HG03457 (cell line): ENCODE measurements at regions not wholly inside any gene's neighbourhood (a gene's known extent, or its start where the extent isn't known, plus 50 kb on each side); places are given as distances from the start of the nearest gene placed in this dataset.
A peak's percentile ranks its signal among the peaks of the same experiment; 100 is the strongest.

Experiments
- ATAC-seq: cut with Tn5 transposase; IDR thresholded peaks from one replicate; pipeline ENCODE4 v1.9.1; 2021; ENCODE audit warnings: moderate number of reproducible peaks; ENCODE audit not compliant: unreplicated experiment

DNA sequence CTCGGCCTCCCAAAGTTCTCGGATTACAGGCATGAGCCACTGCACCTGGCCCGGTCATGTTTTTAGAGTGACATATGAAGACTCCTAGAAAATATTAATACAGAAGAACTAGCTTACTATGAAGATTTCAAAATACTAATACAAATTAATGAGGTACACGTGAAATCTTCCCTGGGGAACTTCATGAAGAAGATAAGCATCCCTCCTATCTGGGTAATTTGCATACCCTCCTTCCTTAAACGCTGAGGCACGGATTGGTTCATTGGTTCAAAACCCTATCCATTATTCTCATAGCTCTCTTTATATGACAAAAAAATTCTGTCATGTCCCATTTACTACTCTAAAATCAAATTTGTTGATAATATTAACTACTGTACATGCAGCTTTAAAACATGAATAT is 224.8 kb upstream of the KLF14 start:
- no peak for ATAC-seq

DNA sequence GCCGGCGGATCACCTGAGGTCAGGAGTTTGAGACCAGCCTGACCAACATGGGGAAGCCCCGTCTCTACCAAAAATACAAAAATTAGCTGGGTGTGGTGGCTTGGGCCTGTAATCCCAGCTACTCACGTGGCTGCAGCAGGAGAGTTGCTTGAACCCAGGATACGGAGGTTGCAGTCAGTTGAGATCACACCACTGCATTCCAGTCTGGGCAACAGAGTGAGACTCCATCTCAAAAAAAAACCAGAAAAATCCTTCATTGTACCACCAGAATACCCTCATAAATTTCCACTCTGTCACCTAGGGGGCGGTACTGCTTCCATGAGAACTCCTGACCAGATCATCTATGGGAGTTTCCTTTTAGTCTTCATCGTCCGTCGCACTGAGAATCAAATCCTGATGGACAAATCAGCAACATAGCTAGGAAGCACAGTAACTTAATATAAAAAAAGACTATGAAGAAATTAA is 225.8 kb upstream of the KLF14 start:
- no peak for ATAC-seq

DNA sequence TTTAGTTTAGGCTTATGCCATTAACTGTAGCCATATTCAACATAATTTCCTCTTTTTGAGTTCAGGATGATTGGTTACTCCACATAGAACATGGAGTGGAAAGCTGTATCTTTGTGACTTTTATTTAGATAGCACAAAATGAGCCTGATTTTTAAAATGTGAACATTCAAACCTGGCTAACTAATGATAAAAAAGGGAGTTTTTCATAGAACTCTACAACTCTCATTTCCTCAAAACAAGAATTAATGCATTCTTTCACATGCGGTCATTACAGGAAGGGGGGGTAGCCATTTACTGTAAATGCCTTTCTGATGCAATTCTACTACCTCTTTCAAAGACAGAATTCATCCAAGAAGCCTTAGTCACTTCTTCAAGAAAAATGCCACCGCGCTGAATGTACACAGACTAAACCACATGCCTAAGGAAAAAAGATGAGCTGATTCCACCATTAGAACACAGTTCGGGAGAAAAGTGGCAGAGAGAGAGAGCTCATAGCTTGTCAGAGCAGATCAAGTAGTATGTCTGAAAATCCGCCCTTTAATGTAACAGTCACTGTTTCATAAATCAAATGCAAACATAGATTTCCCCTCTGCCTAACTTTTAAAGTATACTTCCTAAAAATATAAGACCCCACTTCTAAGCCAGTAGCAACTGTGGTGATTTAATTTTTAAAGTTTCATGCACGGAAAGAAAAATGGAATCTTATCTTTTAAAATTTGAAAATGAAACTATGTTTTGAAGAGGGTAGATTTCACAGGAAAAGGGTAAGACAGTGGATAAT is 226.4 kb upstream of the KLF14 start:
- no peak for ATAC-seq

DNA sequence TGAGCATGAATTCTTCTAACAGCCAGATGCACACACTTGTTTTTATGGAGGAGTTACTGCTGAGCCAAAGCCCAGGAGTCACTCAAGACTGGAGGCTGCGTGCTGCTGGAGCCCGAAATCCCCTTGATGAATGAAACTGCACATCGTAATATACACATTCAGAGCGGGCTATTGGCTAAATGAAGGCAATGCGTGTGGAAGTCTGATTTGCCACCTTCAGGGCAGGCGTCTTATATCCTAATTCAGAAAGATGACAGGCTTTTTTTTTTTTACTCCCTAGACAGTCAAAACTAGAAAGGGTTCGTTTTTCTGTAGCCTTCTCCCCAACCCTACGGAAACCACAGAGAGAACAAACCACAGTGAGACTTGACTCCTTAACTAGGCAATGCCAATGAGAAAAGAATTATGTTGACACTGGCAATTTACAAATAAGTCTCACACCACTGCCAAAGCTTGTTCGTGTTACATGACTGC is 227.2 kb upstream of the KLF14 start:
- peak; percentile 61 for ATAC-seq

DNA sequence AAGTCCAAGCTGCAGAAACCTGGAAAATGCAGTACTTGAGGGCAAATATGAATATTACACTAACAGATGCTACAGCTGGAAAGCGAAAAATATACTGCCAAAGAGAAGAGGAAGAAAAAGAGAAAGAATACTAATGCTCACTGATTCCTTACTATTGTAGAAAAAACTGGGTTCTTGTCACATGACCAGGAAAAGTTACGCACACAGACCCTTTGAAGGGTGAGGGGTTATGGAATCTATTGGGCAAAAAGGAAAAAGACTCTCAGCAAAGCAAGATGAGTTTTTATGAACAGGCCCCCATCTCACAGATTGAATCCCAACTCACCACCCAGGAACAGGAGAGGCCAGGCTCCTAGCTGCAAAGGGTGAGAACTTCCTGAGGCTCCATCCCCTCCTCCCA is 228.1 kb upstream of the KLF14 start:
- no peak for ATAC-seq

DNA sequence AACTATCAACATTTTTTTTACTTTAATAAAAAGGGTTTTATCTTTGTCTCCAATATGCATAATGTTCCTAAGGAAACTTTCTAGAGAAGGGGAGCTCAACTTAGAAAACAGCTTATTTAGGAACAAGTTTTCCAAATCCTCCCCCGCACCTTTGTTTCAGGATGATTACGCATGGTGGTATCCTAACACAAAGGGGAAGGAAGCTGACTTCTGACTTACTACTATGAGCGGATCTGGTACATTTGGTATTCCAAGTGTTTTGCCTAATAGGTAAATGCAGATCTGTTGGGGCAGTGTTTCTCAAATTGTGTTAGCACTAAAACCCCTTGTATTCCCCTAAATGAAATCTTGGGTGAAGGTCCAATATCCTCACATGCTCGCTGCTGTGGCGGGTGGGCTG is 229.3 kb upstream of the KLF14 start:
- ATAC-seq: no peak

DNA sequence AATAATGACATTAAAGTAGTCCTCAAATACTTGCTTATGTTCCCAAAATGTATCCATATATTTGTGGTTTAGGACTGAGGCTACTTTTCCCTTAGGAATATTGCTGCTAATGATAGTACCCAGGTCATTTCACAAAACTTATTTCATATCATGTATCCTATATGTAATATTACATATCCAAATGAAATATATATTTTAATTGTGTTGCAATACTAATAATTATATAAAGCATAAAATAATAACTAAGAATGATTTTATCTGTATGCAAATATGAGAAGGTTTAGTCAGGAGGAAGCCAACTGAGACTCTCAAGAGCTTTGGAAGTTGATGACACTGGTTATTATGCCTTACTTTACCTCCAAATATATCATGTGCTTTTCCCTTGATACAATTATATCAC is 231.5 kb upstream of the KLF14 start:
- ATAC-seq: no peak

DNA sequence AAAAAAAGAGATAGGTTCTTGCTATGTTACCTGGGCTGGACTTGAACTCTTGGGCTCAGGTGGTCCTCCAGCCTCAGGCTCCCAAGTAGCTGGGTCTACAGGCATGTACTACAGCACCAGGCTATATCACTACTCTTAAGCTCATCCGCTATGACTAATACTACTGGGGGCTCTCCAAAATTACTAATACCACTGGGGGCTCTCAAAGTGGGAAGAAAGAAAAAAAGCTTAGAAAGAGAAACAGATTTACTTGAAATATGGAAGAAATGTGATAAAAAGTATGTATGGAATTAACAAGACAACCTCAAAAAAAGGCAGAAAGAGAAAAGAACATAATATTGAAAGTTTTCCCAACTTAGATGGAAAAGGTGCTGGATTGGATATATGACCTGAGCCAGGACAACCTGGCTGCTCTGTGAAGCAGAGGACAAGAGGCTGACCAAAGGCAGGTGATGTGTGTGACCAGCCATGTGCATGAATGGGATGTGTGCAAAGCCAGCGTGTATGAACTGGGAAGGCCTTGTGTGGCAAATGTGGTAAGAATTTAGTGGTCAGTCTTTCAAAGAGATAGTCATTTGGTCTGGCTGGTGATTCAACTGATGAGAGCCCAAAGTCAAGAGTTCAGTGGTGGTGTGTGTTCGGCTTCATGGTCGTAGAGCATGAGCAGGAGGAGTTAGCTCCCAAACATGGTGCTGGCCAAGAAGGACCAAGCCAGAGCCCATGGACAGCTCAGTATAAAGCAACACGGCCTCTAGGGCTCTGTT is 232.4 kb upstream of the KLF14 start:
- ATAC-seq: no peak

DNA sequence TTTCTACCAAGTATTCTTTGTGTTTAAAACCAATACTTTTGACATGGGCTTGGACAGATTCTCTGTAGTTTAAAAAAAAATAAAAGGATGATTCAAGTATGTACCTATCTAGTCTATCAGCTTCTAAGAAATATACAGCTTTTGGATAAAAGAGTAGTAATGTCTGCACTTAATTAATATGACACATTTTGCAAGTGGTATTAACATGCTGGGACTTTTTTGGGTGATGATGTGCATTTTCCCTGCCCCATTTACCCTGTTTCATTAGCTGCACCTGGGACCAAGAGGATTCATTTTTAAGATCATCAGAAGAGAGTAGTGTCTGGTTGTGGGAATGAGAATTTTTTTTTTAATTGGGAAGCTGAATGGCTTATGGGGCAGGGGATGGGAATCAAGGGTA is 236.2 kb upstream of the KLF14 start:
- ATAC-seq: no peak

DNA sequence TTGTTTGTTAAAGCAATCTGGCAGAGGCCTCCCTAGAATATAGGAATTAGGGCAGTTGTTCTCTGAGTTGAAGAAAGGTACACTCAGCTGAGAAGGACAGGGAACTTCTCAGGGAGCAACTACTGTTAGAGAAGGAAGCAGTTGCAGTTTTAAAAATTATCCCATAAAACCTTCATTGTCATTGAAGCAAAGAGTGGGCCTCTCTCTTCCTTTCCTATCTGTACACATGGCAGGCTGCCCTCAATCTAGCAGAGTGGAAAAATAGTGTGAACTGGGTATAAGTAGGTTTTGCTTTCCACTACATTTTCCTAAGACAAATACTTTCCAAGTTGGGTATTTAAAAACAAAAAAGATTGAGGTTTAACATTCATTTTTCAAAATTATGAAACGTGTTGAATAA is 236.7 kb upstream of the KLF14 start:
- no peak for ATAC-seq

DNA sequence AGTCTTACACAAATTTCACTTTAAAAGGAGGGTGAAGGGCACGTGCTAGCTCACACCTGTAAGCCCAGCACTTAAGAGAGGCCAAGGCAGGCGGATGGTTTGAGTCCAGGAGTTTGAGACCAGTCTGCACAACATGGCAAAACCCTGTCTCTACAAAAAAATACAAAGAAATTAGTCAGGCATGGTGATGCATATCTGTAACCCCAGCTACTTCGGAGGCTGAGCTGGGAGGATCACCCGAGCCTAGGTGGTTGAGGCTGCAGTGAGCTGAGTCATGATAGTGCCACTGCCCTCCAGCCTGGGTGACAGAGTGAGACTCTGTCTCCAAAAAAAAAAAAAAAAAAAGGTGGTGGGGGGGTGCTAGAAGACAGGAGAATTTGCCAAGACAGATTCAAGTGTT is 237.3 kb upstream of the KLF14 start:
- no peak for ATAC-seq

DNA sequence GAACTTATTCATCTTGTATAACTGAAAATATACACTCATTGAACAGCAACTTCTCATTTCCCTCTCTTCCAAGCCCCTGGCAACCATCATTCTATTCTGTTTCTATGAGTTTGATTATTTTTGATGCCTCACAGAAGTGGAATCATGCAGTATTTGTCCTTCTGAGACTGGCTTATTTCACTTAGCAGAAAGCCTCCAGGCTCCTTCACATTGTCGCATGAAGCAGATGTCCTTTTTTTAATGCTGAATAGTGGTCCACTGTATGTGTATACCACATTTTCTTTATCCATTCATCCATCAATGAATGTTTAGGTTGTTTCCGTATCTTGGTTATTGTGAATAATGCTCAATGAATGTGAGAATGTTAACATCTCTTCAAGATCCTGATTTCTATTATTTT is 238.2 kb upstream of the KLF14 start:
- no peak for ATAC-seq

DNA sequence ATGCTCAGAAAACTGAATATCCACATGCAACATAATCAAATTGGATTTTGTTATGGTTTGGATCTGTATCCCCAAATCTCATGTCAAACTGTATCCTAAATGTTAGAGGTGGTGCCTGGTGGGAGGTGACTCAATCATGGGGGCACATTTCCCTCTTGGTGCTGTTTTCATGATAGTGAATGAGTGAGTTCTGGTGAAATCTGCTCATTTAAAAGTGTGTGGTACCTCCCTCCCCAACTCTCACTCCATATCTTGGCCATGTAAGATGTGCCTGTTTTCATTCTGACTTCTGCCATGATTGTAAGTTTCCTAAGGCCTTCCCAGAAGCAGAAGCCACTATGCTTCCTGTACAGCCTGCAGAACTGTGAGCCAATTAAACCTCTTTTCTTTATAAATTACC is 239.6 kb upstream of the KLF14 start:
- ATAC-seq: no peak

DNA sequence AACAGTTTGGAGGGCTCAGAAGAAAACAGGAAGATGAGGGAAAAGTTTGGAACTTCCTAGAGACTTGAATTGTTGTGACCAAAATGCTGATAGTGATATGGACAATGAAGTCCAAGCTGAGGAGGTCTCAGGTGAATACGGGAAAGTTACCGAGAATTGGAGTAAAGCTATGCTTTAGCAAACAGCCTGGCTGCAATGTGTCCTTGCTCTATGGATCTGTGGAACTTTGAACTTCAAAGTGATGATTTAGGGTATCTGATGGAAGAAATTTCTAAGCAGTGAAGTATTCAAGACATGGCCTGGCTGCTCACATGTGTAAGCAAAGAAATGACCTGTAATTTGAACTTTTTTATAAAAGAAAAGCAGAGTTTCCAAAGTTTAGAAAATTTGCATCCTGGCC is 240.2 kb upstream of the KLF14 start:
- ATAC-seq: no peak

DNA sequence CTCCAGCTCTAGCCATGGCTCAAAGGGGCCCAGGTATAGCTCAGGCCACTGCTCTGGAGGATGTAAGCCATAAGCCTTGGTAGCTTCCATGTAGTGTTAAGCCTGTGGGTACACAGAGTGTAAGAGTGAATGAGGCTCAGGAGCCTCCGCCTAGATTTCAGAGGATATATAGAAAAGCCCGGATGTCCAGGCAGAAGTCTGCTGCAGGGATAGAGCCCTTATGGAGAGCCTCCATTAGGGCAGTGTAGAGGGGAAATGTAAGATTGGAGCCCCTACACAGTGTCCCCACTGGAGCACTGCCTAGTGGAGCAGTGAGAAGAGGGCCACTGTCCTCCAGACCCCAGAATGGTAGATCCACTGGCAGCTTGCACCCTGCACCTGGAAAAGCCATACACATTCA is 240.8 kb upstream of the KLF14 start:
- no peak for ATAC-seq

DNA sequence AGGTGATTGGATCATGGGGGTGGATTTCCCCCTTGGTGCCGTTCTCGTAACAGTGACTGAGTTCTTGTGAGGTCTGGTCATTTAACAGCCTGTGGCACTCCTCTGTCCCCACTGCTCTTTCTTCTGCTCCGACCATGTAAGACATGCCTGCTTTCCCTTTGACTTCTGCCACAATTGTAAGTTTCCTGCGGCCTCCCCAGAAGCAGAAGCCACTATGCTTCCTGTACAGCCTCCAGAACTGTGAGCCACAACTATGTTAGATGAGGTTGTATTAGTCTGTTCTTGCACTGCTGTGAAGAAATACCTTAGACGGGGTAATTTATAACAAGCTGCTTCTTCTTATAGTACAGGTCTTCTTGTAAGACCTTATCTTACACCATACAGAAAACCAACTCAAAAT is 241.7 kb upstream of the KLF14 start:
- ATAC-seq: no peak

DNA sequence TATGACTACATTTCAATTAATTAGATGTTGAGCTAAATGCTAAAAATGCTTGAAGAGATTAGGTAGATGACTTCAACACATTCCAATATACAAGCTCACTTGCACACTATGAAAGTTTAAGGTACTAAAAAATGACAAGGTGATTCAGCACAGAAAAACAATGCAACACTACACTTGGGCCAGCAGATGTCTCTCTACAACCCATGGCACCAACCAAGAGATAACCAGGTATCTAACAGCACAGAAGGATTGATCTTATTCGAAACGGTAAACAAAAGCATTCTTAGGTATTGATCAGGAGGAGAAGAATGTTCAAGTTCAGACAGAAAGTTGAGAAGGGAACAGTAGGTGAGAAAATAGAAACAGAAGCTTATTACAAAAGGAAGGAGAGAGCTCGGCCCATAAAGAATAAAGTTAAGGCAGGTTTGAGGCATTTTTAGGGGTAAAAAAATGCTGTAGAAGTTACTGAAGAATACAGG is 248.2 kb upstream of the KLF14 start:
- no peak for ATAC-seq

DNA sequence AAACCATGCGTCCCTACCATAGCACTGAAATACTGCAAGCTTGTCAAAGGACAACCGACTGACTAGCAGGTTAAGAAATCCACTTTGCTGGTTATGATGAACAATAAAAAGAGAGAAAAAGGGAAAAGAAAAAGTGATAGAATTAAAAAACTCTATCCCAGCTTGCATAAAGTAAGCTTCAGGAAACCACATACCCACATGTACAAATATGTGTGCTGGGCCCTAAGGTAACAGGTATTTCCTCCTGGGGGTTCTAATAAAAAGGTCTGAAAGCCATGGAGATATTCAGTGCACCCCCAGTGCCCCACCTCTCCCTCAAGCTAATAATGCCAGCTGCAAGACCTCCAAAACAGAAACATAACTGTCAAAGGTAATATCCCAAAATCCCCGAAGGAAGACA is 248.6 kb upstream of the KLF14 start:
- no peak for ATAC-seq

DNA sequence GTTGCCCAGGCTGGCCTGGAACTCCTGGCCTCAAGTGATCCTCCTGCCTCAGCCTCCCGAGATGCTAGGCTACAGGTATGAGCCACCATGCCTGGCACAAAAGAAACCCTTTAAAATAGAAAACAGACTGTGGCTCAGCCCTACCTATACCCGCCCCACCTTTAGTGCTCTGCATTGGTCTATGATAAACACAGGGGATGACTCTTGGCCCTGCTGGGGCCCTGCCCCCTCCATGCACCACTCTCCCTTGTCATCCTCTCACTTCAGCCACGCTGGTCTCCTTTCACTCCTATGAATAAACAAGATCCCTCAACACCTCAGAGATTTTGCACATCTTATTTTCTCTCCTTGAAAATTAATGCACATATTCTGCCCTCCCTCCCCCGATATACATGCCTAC is 251.4 kb upstream of the KLF14 start:
- ATAC-seq: no peak

DNA sequence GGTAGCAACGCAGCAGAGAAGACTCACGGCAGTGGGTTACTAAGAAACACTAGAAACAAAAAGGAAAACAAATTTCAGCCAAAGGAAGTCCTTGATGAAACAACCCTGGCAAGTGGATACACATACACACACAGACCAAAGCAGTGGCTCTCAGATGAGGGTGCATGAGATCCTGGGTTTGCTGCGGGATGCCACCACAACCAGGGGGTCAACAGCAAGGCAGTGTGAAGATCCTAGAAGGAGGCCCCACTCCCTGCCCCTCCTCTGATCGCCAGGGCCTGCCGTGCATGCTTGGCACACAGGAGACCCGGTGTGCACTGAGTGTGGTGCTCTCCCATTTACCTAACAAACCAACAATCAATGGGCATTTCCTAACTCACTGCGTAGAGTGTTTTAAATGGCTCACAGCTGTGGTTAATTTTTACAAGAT is 252.3 kb upstream of the KLF14 start:
- no peak for ATAC-seq

DNA sequence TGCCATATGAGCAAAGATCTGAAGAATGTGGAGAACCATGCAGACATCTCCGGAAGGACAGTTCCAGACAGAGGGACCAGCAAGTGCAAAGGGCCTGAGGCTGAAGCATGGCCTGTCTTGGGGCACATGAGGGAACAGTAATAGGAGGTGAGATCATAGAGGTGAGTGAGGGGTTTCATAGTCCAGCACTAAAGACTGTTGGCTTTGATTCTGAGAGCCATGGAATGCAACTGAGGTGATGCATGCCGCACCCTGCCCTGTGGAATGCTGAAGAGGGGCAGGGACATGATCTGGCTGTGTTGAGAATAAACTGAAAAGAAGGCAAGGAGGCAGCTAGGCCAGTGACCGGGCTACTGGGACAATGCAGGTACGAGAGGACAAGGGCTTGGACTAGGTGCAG is 253.1 kb upstream of the KLF14 start:
- ATAC-seq: no peak

DNA sequence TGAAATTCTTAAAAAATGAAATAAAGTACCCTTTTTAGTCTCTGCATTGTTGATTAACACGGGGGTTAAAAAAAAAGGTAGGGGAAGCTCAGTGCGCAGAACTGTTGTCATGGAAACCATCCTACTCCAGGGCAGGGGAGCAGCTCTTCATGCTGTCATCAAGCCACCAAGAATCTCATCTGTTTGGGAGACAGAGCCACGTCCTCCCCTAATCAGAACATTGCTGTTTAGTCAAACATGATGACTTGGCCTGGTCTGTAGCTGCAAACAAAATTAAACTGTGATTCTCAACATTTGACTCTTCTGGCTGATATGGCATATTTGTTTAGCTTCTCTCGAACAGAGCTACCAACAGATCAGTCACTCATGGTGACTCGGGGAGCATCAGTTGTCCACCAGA is 254.4 kb upstream of the KLF14 start:
- no peak for ATAC-seq
